ENCODE measurements at regions not wholly inside any gene's neighbourhood (a gene's known extent, or its start where the extent isn't known, plus 50 kb on each side); places are given as distances from the start of the nearest gene placed in this dataset.
A peak's percentile ranks its signal among the peaks of the same experiment; 100 is the strongest.
"Not testable (repeated sequence)": the region's sequence is repeated elsewhere in the genome, so short reads cannot be mapped to it uniquely, and the experiment has no call there.

DNA sequence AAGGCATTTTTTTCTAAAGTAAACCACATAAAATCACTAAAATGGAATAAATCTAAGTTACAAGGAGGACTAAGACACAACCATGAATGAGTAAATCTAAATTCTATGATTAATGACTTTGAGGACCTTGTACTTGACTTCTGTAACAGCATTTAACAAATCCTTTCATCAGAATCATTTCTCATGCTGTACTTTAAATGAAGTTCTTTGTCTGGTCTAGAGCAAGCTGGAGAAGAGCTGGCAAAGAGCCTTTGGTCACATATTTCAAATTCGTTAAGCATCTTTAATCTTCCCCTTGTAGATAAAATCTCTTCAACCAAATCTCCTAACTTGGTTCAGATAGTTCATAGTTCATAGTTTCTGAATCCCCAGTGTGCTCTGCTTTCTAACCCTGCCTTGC lies 405.4 kb downstream of the PTPRC start:
- peak; percentile 43 for DNase-seq (ENCODE audit: low spot score)

GRCh38 chr1:199046618-199047017 lies 407.8 kb downstream of the PTPRC start:
- DNase-seq (ENCODE audit: low spot score), result no peak

DNA sequence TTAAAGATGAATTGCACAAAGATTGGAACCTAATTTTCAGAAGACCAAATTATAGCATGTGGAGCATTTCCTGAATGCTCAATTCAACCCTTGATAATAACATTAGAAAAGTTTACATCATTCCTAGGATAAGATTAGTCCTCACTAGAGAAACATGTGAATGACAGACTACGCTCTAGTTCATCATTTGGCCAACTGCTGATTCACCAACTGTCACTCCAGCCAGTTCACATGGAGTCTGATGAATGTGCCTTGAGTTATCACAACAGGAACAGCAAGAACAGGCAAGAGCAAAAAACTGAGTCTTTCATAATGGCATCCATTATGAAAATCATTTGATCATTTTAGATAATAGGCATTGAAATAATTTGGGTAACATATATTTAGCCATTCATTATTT lies 415.9 kb downstream of the PTPRC start:
- no peak for DNase-seq (ENCODE audit: low spot score)

DNA sequence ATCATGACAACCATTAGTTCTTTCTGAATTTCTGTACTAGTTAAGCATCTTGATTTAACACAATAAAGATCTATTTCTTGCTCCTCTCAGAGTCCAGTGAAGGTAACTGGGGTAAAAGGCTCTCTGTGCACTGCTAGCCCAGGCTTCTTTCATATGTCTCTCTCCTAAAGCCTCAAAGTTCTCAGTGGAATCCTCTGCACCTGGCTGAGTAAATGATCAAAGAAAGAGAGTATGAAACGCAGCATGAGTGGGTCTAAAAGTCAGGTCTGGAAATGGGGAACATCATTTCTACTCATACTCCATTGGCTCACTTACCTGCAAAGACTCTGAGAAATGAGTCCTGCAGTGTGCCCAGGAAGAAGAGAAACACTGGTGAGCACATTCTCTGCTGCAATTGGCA lies 418.5 kb downstream of the PTPRC start:
- peak; percentile 30 for DNase-seq (ENCODE audit: low spot score)

- no peak for DNase-seq (ENCODE audit: low spot score)
These were observed 419.4 kb downstream of the PTPRC start for GRCh38 chr1:199058281-199058680.

DNA sequence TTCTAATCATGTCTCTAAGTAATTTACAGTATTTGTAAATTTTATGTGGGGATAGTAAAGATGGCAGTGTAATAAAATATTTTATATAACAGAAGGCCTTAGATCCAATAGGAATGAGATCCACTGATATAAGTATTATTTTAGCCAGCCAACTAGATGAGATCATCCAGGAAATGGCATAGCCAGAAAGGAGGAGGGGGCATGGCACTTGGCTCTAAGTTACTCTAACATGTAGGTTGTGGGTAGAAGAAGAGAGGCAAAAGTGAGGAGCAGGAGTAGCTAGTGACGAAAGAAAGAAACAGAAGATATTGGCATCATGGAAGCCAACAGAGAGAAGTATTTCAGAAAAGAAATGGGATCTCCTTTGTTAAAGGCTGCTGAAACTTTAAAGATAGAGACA lies 426.1 kb downstream of the PTPRC start:
- DNase-seq (ENCODE audit: low spot score), result no peak

GRCh38 chr1:199067483-199067882 lies 428.6 kb downstream of the PTPRC start:
- DNase-seq (ENCODE audit: low spot score), result no peak

- no peak for DNase-seq (ENCODE audit: low spot score)
These were observed 432.2 kb downstream of the PTPRC start for GRCh38 chr1:199071080-199071479.

- DNase-seq (ENCODE audit: low spot score), result no peak
These were observed 434.3 kb downstream of the PTPRC start for GRCh38 chr1:199073166-199073565.

- DNase-seq (ENCODE audit: low spot score), result no peak
These were observed 437.0 kb downstream of the PTPRC start for GRCh38 chr1:199075792-199076191.

GRCh38 chr1:199079994-199080393 lies 441.2 kb downstream of the PTPRC start:
- no peak for DNase-seq (ENCODE audit: low spot score)

DNA sequence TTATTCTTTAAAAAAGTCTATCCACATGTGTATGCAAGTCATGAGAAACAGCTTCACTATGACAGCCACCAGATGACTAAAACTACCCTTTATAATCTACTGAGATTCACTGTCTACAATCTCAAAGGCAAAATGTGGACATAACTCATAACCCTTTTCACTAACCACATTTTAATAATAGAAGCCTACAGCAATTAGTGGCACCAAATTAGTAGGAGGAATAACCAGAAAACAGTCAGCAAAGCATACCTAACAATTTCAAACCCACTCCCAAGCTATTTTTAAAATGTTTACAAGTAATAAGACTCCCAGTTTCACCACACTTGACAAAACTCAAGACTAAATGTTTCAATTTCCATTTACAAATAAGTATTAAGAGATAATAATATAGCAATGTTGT lies 442.9 kb downstream of the PTPRC start:
- no peak for DNase-seq (ENCODE audit: low spot score)

- DNase-seq (ENCODE audit: low spot score), result peak; percentile 79
These were observed 444.0 kb downstream of the PTPRC start for GRCh38 chr1:199082778-199083389.

DNA sequence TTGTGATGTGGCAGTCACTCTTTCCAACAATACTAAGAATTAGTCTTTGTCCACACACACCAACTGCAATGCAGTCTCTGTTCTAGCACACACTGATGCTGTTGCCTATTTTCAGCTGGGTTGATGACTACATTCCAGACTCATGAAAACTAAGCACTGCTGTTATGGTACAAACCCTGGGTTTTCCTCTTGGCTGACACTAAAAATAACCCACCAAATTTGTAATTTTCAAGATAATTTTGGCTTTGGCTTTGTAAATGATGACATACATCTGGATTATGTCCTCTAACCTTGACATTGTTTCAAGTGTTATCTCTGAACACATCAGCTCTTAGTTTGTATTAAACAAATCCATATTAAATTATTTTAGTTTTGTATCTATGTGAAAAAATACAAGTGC lies 444.8 kb downstream of the PTPRC start:
- peak; percentile 98 for DNase-seq (ENCODE audit: low spot score)

- peak; percentile 68 for DNase-seq (ENCODE audit: low spot score)
These were observed 445.5 kb downstream of the PTPRC start for GRCh38 chr1:199084293-199084692.

DNA sequence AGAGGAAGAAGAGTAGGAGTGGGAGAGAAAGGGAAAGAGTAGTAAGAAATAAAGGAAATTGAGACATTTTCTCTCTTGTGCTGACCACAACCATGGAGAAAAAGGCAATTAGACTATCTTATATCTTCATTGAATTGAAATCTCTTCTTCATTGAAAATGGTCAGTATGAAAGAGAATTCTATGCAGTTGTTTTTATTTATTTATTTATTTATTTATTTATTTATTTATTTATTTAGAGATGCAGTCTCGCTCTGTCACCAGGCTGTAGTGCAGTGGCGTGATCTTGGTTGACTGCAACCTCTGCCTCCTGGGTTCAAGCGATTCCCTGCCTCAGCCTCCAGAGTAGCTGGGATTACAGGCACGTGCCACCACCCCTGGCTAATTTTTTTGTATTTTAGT lies 447.1 kb downstream of the PTPRC start:
- no peak for DNase-seq (ENCODE audit: low spot score)

- no peak for DNase-seq (ENCODE audit: low spot score)
These were observed 448.3 kb downstream of the PTPRC start for GRCh38 chr1:199087144-199087543.

- DNase-seq (ENCODE audit: low spot score), result no peak
These were observed 450.7 kb downstream of the PTPRC start for GRCh38 chr1:199089393-199090122.

GRCh38 chr1:199095628-199096027 lies 456.8 kb downstream of the PTPRC start:
- not testable (repeated sequence) for DNase-seq (ENCODE audit: low spot score)

- DNase-seq (ENCODE audit: low spot score), result no peak
These were observed 457.8 kb downstream of the PTPRC start for GRCh38 chr1:199096591-199096990.

DNA sequence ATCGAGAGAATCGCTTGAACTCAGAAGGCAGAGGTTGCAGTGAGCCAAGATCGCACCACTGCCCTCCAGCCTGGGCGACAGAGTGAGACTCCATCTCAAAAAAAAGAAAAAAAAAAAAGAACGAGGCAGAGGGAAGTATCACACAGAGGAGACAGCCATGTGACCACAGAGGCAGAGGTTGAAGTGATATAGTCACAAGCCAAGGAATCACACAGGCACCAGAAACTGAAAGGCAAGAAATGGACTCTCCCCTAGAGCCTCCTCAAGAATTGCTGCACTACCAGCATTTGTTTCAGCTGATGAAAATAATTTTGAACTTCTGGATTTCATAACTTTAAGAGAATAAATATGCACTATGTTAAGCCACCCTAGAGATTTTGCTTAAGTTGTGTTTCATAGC lies 459.6 kb downstream of the PTPRC start:
- no peak for DNase-seq (ENCODE audit: low spot score)

DNA sequence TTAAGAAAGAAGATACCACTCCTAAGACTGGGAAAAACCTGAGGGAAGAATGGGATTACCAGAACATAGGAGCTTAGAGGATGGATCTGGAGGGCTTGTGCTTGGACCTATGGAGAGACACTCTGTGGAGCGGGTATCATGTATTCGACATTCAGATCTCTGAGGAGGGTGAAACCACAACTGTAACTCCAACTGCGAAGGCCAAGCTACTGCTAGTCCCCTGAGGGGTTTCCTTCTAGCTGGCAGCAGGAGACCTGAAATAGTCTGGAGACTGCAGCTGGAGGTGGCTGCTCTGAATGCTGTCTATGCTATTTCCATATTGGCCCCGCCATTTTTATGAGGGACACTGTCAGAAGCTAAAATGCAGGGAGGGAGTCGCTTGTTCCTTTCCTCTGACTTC lies 462.3 kb downstream of the PTPRC start:
- DNase-seq (ENCODE audit: low spot score), result no peak

- DNase-seq (ENCODE audit: low spot score), result no peak
These were observed 462.8 kb downstream of the PTPRC start for GRCh38 chr1:199101635-199102034.

DNA sequence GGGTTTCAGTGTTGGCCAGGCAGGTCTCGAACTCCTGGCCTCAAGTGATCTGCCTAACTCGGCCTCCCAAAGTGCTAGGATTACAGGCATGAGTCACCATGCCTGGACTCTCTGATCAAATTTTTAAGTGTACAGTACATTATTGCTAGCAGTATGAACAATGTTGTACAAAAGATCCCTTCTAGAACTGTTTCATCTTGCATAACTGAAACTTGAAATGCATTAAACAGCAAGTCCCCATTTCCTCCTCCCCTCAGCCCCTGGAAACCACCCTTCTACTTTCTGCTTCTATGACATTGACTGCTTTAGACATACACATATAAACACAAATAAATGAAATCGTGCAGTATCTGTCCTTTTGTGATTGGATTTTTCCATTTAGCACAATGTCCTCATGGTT lies 463.4 kb downstream of the PTPRC start:
- DNase-seq (ENCODE audit: low spot score), result no peak
